ENCODE measurements at regions not wholly inside any gene's neighbourhood (a gene's known extent, or its start where the extent isn't known, plus 50 kb on each side); places are given as distances from the start of the nearest gene placed in this dataset.

DNA sequence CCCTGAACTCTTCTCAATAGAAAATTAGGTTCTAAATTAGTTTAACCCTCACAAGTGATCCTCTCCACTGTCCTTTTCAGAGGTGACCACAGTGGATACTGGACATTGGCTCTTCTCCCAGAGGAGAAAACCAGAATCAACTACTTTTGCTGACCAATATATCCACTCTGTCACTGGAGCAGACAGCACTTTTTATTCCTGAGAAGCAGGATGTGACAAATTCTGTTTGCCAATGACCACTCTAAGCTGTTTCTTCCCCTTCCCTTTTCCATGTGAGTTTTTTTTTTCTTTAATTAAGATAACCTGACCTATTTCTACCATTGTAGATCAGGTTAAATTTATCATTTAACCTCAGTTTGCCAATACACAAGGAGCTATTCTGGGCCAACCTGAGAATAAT is 79.7 kb upstream of the ZNF280D start:
- no peak for DNase-seq (ENCODE audit: low read depth)
- TF ChIP-seq, protein P1, sequence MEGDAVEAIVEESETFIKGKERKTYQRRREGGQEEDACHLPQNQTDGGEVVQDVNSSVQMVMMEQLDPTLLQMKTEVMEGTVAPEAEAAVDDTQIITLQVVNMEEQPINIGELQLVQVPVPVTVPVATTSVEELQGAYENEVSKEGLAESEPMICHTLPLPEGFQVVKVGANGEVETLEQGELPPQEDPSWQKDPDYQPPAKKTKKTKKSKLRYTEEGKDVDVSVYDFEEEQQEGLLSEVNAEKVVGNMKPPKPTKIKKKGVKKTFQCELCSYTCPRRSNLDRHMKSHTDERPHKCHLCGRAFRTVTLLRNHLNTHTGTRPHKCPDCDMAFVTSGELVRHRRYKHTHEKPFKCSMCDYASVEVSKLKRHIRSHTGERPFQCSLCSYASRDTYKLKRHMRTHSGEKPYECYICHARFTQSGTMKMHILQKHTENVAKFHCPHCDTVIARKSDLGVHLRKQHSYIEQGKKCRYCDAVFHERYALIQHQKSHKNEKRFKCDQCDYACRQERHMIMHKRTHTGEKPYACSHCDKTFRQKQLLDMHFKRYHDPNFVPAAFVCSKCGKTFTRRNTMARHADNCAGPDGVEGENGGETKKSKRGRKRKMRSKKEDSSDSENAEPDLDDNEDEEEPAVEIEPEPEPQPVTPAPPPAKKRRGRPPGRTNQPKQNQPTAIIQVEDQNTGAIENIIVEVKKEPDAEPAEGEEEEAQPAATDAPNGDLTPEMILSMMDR (conservative IDR thresholded peaks at IDR 0.05; ENCODE audit: low read length) = no peak
- no peak overlapping the region for H3K4me3 ChIP-seq (ENCODE audit: low read length)

DNA sequence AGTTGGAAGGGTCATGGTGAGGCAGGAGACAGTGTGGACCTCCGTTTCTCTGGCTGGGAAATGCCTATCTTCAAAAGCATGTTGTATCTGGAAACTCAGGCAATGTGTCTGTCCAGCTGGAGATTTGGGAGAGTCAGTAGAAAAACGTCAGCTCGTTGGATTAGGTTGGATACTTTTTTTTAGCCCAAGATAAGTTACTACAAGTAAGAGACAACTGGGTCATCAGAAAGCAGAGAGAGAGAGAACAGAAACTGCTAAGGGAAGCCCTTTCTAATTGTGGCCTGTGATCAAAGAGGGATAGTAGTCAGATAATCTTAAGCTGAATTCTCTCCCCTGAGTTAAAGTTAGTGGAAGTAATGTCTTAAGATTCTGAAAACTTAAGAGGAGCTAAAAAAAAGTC is 78.9 kb upstream of the ZNF280D start:
- TF ChIP-seq, protein P1 (conservative IDR thresholded peaks at IDR 0.05; ENCODE audit: low read length) = no peak
- H3K4me3 ChIP-seq (ENCODE audit: low read length) = no peak overlapping the region
- DNase-seq (ENCODE audit: low read depth) = no peak

DNA sequence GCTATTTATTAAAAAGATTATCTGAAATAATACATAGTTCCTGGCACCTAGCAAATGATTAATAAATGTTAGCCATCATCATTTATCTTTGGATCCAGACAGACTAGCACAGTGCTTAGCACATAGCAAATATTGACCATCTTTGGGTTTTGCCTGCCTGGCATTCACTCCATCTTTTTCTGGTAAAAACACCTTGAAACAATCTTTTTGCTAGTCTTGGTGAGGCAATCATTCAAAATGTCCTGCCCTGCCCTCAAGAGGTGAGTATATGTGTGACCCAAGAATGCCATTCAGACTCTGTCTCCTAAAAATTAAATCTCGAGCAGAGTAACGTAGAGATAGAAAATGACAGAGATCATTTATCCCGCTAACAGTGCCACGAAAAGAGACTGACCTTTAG is 78.3 kb upstream of the ZNF280D start:
- no peak for DNase-seq (ENCODE audit: low read depth)
- no peak overlapping the region for H3K4me3 ChIP-seq (ENCODE audit: low read length)
- TF ChIP-seq, protein P1 (conservative IDR thresholded peaks at IDR 0.05; ENCODE audit: low read length) = no peak

DNA sequence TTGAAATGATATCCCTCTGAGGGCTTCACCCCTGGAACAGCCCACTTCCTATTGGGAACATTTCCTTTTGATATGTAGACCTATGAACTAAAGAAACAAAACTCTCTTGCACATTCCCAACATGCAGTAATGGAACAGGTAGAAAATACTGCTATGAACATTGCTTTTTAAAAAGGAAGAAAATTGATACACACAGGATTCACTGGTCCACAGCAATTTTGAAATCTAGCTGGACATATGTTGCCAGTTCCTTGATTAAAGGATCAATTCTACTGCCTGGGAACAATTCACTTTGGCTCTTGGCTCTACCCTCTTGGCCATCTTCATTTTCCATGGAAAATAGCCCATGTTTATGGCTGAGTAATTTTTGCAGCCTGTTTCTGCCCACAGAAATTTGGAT is 74.9 kb upstream of the ZNF280D start:
- no peak overlapping the region for H3K4me3 ChIP-seq (ENCODE audit: low read length)
- TF ChIP-seq, protein P1 (conservative IDR thresholded peaks at IDR 0.05; ENCODE audit: low read length) = no peak
- DNase-seq (ENCODE audit: low read depth) = no peak

DNA sequence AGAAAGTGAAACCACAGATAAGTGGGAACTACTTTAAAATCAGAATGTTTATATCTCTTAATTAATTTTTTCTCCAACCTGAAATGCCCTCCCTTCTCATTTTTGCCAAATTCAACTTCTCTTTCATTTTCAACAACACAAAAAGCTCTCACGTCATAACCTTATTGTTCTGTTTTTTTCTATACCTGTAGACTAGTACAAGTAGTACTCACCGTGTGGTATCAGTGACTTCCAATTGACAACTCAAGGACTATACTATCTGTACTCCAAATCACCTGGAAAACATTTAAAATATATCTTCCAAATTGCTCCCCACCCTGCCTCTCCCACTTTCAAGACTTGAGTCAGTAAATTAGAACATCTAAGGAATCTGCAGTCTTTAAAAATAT is 72.8 kb upstream of the ZNF280D start:
- DNase-seq (ENCODE audit: low read depth) = no peak
- TF ChIP-seq, protein P1 (conservative IDR thresholded peaks at IDR 0.05; ENCODE audit: low read length) = no peak
- peak overlapping the region; percentile 42 for H3K4me3 ChIP-seq (ENCODE audit: low read length)

DNA sequence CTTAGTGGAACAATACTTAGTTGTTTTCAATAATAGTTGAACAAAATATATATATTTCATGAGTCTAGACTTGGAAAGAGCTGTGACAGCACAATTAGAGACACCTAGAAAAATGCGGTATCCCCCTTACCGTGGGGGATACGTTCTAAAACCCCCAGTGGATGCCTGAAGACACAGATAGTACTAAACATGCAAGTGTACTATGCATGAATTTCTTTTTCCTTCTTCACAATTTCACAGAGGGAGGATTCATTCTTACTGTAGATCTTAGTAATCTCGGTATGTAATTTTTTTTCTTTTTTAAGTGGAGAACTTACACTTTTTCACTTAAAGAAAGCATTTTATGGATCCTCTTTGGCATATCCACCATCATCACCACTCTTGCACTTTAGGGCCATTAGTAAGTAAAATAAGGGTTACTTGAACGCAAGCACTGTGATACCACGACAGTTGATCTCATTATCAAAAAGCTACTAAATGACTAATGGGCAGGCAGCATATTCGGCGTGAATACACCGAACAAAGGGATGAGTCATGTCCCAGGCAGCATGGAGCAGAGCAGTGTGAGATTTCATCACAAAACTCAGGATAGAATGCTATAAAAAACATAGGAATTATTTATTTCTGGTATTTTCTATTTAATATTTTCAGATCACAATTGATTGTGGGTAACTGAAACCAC is 72.3 kb upstream of the ZNF280D start:
- H3K4me3 ChIP-seq (ENCODE audit: low read length) = peak overlapping the region; percentile 42
- TF ChIP-seq, protein P1 (conservative IDR thresholded peaks at IDR 0.05; ENCODE audit: low read length) = no peak
- DNase-seq (ENCODE audit: low read depth) = peak; percentile 80

DNA sequence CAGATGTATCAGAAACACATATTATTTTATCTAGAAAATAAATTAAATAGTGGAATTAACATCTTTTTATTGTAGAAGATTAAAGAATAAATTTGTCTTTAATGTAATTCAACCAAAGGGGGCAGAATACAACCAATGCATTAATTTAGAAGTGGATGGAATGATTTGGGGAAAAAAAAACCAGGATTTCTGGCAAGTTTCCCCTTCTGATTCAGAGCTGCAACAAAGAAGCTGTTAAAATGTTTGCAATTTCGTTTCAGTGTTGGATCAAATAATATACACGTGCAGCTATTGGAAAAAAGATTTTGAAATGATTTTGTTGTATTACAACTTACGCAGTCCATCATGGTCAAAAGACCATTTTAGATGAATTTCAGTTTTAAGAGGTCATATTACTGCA is 71.6 kb upstream of the ZNF280D start:
- peak; percentile 48 for DNase-seq (ENCODE audit: low read depth)
- TF ChIP-seq, protein P1 (conservative IDR thresholded peaks at IDR 0.05; ENCODE audit: low read length) = peak; percentile 37; the same call in 1 of the 2 replicates
- no peak overlapping the region for H3K4me3 ChIP-seq (ENCODE audit: low read length)
